ENCODE measurements at regions not wholly inside any gene's neighbourhood (a gene's known extent, or its start where the extent isn't known, plus 50 kb on each side); places are given as distances from the start of the nearest gene placed in this dataset.

- no peaks in the 10 kb centered on the region for H3K27me3 Mint-ChIP-seq (ENCODE audit: low read depth)
- H3K27ac Mint-ChIP-seq: no peak overlapping the region
- Histone ChIP-seq H3K4ac (ENCODE audit: low read depth, low read length) (no peak overlapping the region), H4K5ac (ENCODE audit: insufficient read length, low read depth, low read length) (no peak overlapping the region), H2BK12ac (ENCODE audit: insufficient read length, low read depth, low read length) (no peak overlapping the region), H3K14ac (ENCODE audit: insufficient read depth, low read length) (no peak overlapping the region), H4K91ac (ENCODE audit: insufficient read length, low read depth, low read length) (no peak overlapping the region), H3T11ph (ENCODE audit: low read length) (no peak overlapping the region), H3K56ac (ENCODE audit: insufficient read length, low read depth, low read length) (no peak overlapping the region), H3K18ac (ENCODE audit: insufficient read length, low read depth, low read length) (no peak overlapping the region), H3K23ac (ENCODE audit: insufficient read length, low read depth, low read length) (no peak overlapping the region), H3K27ac (ENCODE audit: insufficient read length, low read depth, low read length) (no peak overlapping the region), H3K27me3 (ENCODE audit: insufficient read depth, low read length) (no peaks in the 10 kb centered on the region), H2BK120ac (ENCODE audit: low read depth, low read length, poor library complexity, severe bottlenecking) (no peak overlapping the region), H4K8ac (replicated peaks; ENCODE audit: insufficient read length, low read depth, low read length) (no peak overlapping the region), H3K23me2 (ENCODE audit: insufficient read length, low read depth, low read length, poor library complexity, severe bottlenecking) (no peaks in the 10 kb centered on the region), H2AK5ac (ENCODE audit: insufficient read length, low read length) (no peak overlapping the region), H2BK15ac (ENCODE audit: low read depth, low read length) (no peak overlapping the region), H2AFZ (ENCODE audit: low read length) (no peak overlapping the region), H3K9me3 (ENCODE audit: control insufficient read depth, low read depth, low read length) (no peaks in the 10 kb centered on the region), H3K4me2 (ENCODE audit: insufficient read depth, insufficient read length, low read length) (no peak overlapping the region), H3K79me2 (ENCODE audit: insufficient read depth, low read length) (no peaks in the 10 kb centered on the region), H3K79me1 (ENCODE audit: insufficient read depth, low read depth, low read length, poor library complexity, severe bottlenecking) (no peaks in the 10 kb centered on the region), H4K20me1 (ENCODE audit: control insufficient read depth, insufficient read depth, insufficient read length) (no peaks in the 10 kb centered on the region), H3K9ac (ENCODE audit: extremely low read depth, insufficient read length, low read length) (no peak overlapping the region), H3K4me1 (ENCODE audit: insufficient read depth, low read length) (no peaks in the 10 kb centered on the region; the same call in 1 of the 2 replicates), H2BK5ac (ENCODE audit: insufficient read length, low read length) (no peak overlapping the region), H2BK20ac (ENCODE audit: low read depth, low read length, poor library complexity, severe bottlenecking) (no peak overlapping the region)
- no peak for DNase-seq
- WGBS (ENCODE audit: extremely low coverage, insufficient read length, low lambda C conversion rate): no CpG with 5 or more reads among the region's 4 CpGs
- H3K36me3 Mint-ChIP-seq (ENCODE audit: insufficient read depth in 1 of 3, low read depth in 3 of 3): no peaks in the 10 kb centered on the region
- H3K4me1 Mint-ChIP-seq: peaks cover 6 to 12% of the 10 kb centered on the region in 2 experiments
- H3K4me3 Mint-ChIP-seq: no peak overlapping the region
- no peaks in the 10 kb centered on the region for H3K9me3 Mint-ChIP-seq
- TF ChIP-seq CTCF (conservative IDR thresholded peaks at IDR 0.05): no peak
These were observed 113.3 kb downstream of the RPS12 start for GRCh38 chr6:132927713-132928112.
